Pulmonary artery endothelial cell (primary cell): ENCODE measurements at regions not wholly inside any gene's neighbourhood (a gene's known extent, or its start where the extent isn't known, plus 50 kb on each side); places are given as distances from the start of the nearest gene placed in this dataset.
"Not testable (repeated sequence)": the region's sequence is repeated elsewhere in the genome, so short reads cannot be mapped to it uniquely, and the experiment has no call there.

Source experiments
- DNase-seq: peaks from one replicate; pipeline ENCODE4 v3.0.0-alpha.2; 2011; ENCODE audit warnings: low read depth, low spot score

DNA sequence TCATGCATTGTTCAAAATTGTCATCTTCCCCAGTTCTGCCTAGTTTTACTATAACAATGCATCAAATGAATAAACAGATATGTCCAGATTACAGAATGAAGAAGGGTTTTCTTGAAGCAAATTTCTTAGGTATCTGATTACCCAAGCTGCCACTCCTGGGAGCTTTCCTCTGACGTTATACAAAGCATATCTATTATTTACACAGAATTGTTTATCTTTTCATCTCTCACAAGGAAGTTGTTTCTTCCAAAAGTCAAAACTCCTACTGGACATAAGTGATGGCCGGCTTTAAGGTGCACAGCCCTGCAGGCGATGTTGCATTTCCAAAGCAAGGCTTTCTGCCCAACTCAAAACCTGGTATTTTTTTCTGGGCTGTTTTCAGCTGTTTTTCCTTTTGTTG lies 73.4 kb upstream of the ANKH start:
- DNase-seq: no peak

DNA sequence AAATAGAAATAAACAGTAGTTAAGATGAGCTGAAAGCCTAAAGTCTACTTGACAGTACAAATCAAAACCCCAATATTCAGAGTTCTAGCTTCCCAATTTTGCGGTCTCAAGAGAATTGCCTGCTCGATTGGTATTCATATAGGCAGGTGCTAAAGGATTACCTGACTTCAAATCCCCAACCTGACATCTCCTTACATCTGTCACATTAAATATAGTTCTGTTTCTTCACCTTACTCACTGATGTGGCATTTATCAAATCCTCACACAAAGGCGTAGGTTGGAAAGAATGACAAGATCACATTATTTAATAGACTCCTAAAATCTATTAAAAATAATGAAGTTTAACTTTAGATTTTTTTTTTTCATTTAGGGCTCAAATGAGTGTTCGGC lies 72.8 kb upstream of the ANKH start:
- DNase-seq: no peak

DNA sequence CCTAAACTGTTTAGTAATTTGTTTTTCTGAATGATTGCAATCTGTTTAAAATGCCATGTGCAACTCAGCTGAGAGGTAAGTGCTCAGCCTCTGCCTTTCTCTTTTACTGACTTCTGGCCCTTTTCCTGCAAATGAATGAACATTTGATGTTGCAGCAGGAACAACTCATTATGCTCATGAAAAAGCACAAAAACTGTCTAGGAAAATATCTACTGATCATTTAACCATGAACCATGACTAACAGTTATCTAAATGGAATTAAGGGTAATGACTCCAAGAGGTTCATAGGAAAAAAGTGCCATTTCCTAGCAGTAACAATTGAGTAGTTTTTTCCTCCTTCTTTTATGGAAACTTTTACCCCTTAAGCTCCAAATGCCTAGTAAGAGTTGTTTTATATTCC lies 70.6 kb upstream of the ANKH start:
- no peak for DNase-seq

DNA sequence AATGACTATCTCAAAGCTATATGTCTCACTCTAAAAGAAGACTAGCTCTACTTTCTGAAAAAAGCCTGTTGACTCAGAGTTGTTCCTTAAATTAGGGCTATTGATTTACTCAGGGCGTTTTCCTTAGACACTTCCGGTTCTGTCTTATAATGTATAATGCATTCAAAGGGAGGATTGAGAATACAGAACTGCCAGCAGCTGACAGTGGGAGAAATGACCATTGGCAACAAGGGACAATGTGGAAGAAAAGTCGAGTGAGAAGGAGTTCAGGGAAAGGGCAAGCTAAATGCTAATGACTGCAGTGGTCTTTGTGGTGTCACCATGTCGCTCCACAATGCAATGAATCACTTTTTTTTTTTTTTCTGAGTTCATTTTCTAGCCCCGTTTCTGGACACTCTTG lies 65.7 kb upstream of the ANKH start:
- no peak for DNase-seq

DNA sequence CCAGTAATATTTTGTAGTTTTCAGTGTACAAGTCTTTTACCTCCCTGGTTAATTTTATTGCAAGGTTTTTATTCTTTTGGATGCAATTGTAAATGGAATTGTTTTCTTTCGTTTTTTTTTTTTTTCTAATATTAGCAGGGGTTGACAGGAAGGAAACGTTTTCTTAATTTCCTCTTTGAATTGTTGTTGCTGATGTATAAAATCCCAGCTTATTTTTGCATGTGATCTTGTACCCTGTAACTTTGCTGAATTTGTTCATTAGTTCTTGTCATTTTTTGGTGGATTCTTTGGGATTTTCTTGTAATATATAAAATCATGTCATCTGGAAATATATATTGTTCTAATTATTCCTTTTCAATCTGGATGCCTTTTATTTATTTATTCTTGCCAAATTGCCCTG lies 65.0 kb upstream of the ANKH start:
- no peak for DNase-seq

DNA sequence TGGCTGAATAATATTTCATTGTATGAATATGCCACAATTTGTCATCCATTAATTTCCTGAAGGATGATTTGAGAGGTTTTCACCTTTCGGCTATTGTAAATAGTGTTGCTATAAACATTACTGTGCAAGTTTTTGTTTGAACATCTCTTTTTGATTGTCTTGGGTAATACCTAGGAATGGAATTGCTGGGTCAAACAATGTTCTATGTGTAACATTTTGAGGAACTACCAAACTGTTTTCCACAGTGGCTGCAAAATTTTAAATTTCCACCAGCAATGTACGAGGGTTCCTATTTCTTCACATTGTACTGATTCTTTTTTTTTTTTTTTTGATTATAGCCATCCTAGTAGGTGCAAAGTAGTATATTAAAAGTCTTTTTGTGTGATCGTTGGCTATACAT lies 63.8 kb upstream of the ANKH start:
- no peak for DNase-seq

DNA sequence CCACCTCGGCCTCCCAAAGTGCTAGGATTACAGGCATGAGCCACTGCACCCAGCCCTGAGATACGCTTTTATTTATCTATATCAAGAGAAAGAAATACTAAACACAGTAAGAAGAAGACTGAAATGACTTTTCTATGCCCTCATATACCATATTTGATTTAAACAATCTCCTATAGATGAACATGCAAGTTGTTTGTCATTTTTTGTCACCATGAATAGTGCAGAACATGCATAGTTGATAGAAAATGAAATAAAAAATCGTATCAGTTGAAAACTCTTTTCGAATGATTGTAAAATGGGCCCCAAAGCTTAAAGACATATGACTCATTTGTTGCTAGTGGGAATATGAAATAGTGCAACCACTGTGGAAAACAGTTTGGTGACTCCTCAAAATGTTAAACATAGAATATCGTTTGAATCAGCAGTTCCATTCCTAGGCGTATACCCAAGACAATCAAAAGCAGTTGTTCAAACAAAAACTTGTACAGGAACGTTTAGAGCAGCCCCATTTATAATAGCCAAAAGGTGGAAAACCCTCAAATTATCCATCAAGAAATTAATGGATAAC lies 61.4 kb upstream of the ANKH start:
- no peak for DNase-seq

DNA sequence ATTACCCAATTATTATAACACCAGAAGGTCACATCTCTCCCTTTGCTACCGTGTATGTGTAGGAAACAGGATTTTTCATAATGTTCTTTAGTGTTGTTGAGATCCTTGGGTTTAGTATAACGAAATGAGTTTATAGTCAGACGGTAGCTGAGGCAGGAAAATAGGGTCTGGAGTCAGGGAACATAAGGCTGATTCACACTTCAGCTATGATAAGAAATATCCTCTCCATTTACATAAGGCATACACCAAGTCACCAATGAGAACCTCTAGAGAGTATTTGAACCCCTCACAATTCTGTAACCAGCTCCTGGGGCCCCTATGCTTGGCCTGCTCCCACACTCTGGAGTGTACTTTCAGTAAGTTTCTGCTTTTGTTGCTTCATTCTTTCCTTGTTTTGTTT lies 58.9 kb upstream of the ANKH start:
- no peak for DNase-seq

DNA sequence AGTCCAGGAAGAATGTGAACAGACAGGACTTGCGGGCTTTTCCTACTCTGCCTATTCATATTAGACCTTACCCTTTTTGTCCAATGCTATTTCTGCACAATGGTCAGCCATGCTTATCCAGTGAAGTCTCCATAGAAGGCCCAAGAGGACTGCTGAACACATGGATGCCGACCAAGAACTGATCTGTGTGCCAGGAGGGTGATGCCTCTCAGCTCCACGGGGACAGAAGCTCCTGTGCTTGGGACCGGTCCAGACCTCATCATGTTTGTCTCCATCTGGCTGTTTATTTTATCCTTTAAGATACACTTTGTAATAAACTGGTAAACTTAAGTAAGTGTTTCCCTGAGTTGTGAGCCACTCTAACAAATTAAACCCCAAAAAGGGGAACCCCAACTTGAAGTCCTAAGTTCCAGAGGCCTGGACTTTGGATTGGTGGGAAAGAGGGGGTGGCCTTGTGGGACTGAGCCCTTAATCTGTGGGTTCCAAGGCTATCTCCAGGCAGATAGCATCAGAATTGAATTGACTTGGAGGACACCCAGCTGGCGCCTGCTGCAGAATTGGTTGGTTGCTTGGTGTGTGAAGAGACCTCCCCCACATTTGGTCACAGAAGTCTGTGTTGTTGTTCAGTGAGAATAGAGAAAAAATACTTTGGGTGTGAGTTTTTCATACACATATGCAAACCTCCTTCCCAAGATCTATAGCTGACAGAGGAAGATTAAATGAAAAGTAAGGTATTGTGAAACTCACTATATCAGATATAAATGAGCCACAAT lies 57.9 kb upstream of the ANKH start:
- DNase-seq: no peak

DNA sequence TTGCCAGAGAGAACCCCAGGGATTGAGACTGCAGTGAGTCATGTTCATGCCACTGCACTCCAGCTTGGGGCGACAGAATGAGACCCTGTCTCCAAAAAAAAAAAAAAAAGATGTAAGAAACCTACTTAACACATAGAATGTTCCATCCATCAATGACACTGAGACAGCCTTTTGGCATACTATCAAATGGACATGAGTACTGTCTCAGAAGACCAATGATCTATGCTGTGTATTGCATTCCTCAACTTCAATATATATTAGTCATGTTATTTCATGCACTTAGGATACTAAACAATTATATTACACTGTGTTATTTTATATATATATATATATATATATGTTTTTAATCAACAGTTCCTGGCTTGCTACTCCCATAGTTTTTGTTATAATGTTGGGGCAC lies 57.1 kb upstream of the ANKH start:
- no peak for DNase-seq

DNA sequence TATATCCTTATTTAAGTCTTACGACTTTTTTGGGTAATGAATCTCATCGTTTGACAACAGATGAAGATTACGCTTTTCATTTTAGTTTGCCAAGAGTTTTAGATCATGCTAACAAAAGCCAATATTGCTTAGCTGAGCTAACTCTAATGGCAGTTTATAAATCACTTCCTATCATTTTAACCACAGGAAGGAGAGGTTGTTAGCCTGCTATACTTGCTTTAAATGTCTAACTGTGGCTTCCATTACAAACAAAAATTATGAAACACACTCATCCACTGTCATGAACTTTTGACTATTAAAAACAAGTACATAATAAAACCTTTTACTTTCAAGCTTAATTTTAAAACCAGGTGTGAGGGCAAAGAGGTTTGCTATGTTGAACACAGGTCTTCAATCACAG lies 53.7 kb upstream of the ANKH start:
- no peak for DNase-seq

DNA sequence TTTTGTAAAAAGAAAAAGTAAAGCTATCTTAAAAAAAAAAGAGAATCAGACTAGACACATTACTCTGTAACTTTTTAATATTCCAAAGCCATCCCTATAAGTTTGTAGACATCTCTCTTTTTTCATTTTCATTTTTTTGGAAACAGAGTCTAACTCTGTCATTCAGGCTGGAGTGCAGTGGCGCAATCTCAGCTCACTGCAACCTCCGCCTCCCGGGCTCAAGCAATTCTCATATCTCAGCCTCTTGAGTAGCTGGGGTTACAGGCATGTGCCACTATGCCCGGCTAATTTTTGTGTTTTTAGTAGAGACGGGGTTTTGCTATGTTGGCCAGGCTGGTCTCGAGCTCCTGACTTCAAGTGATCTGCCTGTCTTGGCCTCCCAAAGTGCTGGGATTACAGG lies 51.4 kb upstream of the ANKH start:
- not testable (repeated sequence) for DNase-seq

DNA sequence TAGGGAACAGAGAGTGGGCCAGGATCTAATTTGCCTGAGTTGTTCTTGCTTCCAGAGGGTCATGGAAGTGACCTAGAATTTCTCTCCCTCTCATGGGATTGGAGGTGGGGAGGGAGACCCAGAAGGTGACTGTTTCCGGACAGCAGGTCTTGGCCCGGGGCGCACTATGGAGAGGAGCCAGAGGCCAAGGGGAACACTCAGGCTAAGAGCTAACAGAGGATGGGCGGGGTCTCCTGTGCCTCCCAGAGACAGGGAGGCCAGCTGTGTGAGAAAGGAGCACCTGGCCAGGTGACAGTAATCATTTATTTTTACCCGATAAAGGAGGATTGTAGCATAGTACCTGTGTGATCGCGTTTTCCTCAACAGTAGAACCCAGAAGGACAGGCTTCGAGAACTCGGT lies 50.9 kb upstream of the ANKH start:
- DNase-seq: no peak
